ENCODE measurements at regions not wholly inside any gene's neighbourhood (a gene's known extent, or its start where the extent isn't known, plus 50 kb on each side); places are given as distances from the start of the nearest gene placed in this dataset.
"Not testable (repeated sequence)": the region's sequence is repeated elsewhere in the genome, so short reads cannot be mapped to it uniquely, and the experiment has no call there.

DNA sequence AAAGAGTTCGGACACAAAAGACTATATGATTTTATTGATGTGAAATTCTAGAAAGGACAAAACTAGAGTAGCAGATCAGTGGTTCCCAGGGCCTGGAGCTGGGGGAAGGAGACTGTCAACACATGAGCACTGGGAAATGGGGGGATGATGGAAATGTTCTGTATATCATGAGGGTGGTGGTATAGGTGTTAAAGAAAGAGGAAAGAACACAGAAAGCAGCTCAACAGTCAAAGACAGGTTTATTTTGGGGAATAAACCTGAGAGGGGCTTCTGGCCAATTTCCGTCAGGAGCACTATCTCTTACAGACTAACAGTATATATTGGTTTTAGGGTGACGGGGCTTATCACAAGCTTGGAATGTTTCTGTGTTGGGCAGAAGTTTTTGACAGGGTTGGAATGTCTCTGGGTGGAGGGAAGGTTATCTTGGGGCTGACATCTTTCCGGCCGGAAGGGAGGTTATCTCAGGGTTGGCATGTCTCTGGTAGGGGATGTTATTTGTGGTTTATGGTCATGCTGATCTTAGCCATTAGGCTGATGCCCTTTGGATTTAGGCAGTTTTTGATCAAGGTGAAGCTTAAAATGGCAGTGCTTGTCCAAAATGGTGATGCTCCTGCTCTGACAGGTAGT is 254.6 kb upstream of the NRP1 start:
- Histone ChIP-seq H3K4me3 (no peak overlapping the region), H3K27ac (replicated peaks) (no peak overlapping the region), H3K36me3 (no peaks in the 10 kb centered on the region), H3K4me1 (no peaks in the 10 kb centered on the region), H3K9me3 (replicated peaks) (peaks cover 17% of the 10 kb centered on the region), H3K27me3 (ENCODE audit: low read depth) (no peaks in the 10 kb centered on the region)
- no peak for DNase-seq
- TF ChIP-seq, protein P1, sequence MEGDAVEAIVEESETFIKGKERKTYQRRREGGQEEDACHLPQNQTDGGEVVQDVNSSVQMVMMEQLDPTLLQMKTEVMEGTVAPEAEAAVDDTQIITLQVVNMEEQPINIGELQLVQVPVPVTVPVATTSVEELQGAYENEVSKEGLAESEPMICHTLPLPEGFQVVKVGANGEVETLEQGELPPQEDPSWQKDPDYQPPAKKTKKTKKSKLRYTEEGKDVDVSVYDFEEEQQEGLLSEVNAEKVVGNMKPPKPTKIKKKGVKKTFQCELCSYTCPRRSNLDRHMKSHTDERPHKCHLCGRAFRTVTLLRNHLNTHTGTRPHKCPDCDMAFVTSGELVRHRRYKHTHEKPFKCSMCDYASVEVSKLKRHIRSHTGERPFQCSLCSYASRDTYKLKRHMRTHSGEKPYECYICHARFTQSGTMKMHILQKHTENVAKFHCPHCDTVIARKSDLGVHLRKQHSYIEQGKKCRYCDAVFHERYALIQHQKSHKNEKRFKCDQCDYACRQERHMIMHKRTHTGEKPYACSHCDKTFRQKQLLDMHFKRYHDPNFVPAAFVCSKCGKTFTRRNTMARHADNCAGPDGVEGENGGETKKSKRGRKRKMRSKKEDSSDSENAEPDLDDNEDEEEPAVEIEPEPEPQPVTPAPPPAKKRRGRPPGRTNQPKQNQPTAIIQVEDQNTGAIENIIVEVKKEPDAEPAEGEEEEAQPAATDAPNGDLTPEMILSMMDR (IDR thresholded peaks at IDR 0.05; ENCODE audit: borderline replicate concordance), result no peak
- intact Hi-C loops (cut with micrococcal nuclease), result no loop called here

DNA sequence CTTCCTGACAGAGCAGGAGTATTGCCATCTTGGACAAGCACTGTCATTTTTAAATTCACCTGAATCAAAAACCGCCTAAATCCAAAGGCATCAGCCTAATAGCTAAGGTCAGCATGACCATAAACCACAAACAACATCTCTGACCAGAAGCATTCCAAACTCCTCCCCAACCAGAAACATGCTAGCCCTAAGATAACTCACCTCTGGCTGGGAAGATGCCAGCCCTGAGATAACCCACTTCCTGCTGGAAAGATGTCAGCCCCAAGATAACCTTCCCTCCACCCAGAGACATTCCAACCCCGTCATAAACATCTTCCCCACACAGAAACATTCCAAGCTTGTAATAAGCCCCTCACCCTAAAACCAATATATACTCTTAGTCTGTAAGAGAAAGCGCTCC is 250.1 kb upstream of the NRP1 start:
- H3K27ac ChIP-seq (replicated peaks); DNase-seq; H3K4me3 ChIP-seq; H3K27me3 ChIP-seq (ENCODE audit: low read depth); H3K4me1 ChIP-seq; intact Hi-C loops (cut with micrococcal nuclease); H3K36me3 ChIP-seq: not testable (repeated sequence)
- peaks cover 17% of the 10 kb centered on the region for H3K9me3 ChIP-seq (replicated peaks)

DNA sequence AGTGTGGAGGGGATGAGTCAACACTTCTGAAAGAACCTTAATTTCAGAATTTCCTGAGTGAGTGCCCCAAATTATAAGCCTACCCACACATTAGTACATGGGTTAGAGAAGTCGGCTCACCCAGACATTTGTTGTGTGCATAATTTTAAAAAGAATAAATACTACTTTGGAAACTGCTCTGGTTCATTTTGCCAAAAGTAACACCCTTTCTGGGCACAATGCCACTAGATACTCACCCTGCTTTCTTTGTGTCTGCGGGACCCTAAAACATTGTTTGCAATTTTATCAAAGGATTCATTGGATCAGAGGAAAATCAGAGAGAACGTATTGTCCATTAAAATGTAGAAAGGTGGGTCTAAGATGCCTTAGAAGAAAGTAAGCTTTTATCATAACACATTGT is 245.5 kb upstream of the NRP1 start:
- Histone ChIP-seq H3K4me3 (no peak overlapping the region), H3K4me1 (no peaks in the 10 kb centered on the region), H3K36me3 (no peaks in the 10 kb centered on the region), H3K9me3 (replicated peaks) (no peaks in the 10 kb centered on the region), H3K27ac (replicated peaks) (no peak overlapping the region), H3K27me3 (ENCODE audit: low read depth) (no peaks in the 10 kb centered on the region)
- TF ChIP-seq, protein P1 (IDR thresholded peaks at IDR 0.05; ENCODE audit: borderline replicate concordance), result no peak
- intact Hi-C loops (cut with micrococcal nuclease), result no loop called here
- DNase-seq, result no peak

DNA sequence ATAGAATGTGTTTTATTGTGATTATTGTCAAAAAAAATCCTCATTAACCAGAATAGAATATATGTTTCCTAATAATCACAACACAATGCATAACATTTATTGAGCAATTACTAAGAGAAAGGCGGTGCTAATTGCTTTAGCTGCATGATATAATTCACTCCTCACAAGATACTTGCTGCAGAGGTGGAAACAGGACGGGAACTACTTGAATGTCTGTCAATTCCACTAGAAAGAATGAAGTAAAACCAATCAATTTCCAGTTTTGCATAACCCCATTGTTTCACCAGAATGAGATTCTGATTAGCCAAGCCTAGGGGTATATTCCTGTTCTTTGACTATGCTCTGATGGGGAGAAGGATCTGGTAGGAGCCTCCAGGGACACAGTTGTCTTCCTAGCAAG is 239.1 kb upstream of the NRP1 start:
- no peak overlapping the region for H3K4me3 ChIP-seq
- H3K27me3 ChIP-seq (ENCODE audit: low read depth), result no peaks in the 10 kb centered on the region
- TF ChIP-seq, protein P1 (IDR thresholded peaks at IDR 0.05; ENCODE audit: borderline replicate concordance), result no peak
- no peaks in the 10 kb centered on the region for H3K4me1 ChIP-seq
- no peaks in the 10 kb centered on the region for H3K36me3 ChIP-seq
- DNase-seq, result no peak
- H3K27ac ChIP-seq (replicated peaks), result no peak overlapping the region
- no peaks in the 10 kb centered on the region for H3K9me3 ChIP-seq (replicated peaks)
- intact Hi-C loops (cut with micrococcal nuclease), result no loop called here

DNA sequence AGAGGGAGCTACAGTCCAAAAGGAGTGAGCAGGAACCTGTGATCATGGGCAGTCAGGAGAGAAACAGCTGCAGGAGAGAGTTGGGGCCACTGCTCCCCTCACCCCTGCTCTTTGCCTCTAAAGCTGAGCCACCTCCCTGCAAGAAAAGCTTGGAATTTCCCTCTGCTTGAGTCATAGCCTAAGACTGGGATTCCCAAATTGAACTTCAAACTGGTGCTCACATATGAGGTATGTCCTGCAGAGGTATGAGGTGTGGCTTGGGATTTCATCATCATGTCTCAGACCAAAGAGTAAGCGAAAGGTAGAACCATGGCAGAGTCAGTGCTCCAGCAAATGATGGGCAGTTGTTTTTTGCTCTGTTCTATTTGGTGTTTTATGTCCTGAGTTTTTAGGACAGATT is 237.1 kb upstream of the NRP1 start:
- H3K27me3 ChIP-seq (ENCODE audit: low read depth), result no peaks in the 10 kb centered on the region
- no peak overlapping the region for H3K27ac ChIP-seq (replicated peaks)
- DNase-seq, result no peak
- no peaks in the 10 kb centered on the region for H3K9me3 ChIP-seq (replicated peaks)
- H3K4me1 ChIP-seq, result no peaks in the 10 kb centered on the region
- no peaks in the 10 kb centered on the region for H3K36me3 ChIP-seq
- TF ChIP-seq, protein P1 (IDR thresholded peaks at IDR 0.05; ENCODE audit: borderline replicate concordance), result no peak
- H3K4me3 ChIP-seq, result no peak overlapping the region
- intact Hi-C loops (cut with micrococcal nuclease), result no loop called here

DNA sequence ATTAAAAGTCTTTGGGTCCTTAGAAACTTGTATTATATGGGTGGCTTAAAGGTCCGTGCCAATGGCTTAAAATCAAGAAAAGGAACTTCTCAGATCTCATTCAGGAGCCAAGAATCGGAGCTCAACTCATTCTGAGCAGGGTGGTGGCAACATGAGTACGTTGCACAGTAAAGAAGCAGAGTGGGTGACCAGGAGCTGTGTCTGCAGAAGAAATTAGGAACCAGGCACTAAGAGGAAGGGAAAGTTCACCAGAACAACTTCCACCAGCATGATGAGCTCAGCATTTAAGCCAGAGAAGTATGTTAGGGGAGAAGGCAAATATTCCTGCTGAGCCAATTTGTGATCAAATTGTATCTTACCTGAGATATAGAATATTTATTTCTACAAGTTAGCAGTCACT is 236.0 kb upstream of the NRP1 start:
- H3K4me3 ChIP-seq, result no peak overlapping the region
- DNase-seq, result no peak
- H3K4me1 ChIP-seq, result peaks cover 3% of the 10 kb centered on the region
- H3K27ac ChIP-seq (replicated peaks), result no peak overlapping the region
- intact Hi-C loops (cut with micrococcal nuclease), result no loop called here
- no peaks in the 10 kb centered on the region for H3K27me3 ChIP-seq (ENCODE audit: low read depth)
- no peaks in the 10 kb centered on the region for H3K9me3 ChIP-seq (replicated peaks)
- TF ChIP-seq, protein P1 (IDR thresholded peaks at IDR 0.05; ENCODE audit: borderline replicate concordance), result no peak
- H3K36me3 ChIP-seq, result no peaks in the 10 kb centered on the region

Data from left ventricle myocardium inferior (tissue), 1 donor.